Middle frontal gyrus (tissue), 1 donor: ENCODE measurements at regions not wholly inside any gene's neighbourhood (a gene's known extent, or its start where the extent isn't known, plus 50 kb on each side); places are given as distances from the start of the nearest gene placed in this dataset.
A peak's percentile ranks its signal among the peaks of the same experiment; 100 is the strongest.
"Not testable (repeated sequence)": the region's sequence is repeated elsewhere in the genome, so short reads cannot be mapped to it uniquely, and the experiment has no call there.

Source experiments
- DNase-seq: peaks from one replicate; pipeline ENCODE4 v3.0.0-alpha.2; 2015; ENCODE audit warnings: low spot score; ENCODE audit errors: extremely low spot score

GRCh38 chr12:41683023-41683422 lies 461.7 kb downstream of the GXYLT1 start:
- no peak for DNase-seq

GRCh38 chr12:41681898-41682297 lies 462.8 kb downstream of the GXYLT1 start:
- DNase-seq: no peak

GRCh38 chr12:41680155-41680554 lies 464.5 kb downstream of the GXYLT1 start:
- no peak for DNase-seq

GRCh38 chr12:41663598-41664265 lies 475.6 kb downstream of the PDZRN4 start:
- DNase-seq: no peak

GRCh38 chr12:41661141-41661765 lies 473.1 kb downstream of the PDZRN4 start:
- no peak for DNase-seq

- no peak for DNase-seq
Measured at GRCh38 chr12:41656454-41656853, 468.3 kb downstream of the PDZRN4 start.

- no peak for DNase-seq
Measured at GRCh38 chr12:41653386-41654326, 465.5 kb downstream of the PDZRN4 start.

- no peak for DNase-seq
Measured at GRCh38 chr12:41652981-41653380, 464.9 kb downstream of the PDZRN4 start.

- DNase-seq: no peak
Measured at GRCh38 chr12:41645624-41646023, 457.5 kb downstream of the PDZRN4 start.

GRCh38 chr12:41642808-41643207 lies 454.7 kb downstream of the PDZRN4 start:
- DNase-seq: not testable (repeated sequence)

GRCh38 chr12:41636653-41637052 lies 448.5 kb downstream of the PDZRN4 start:
- DNase-seq: no peak

- no peak for DNase-seq
Measured at GRCh38 chr12:41635626-41636364, 447.7 kb downstream of the PDZRN4 start.

GRCh38 chr12:41634091-41634490 lies 446.0 kb downstream of the PDZRN4 start:
- DNase-seq: no peak

GRCh38 chr12:41629611-41630010 lies 441.5 kb downstream of the PDZRN4 start:
- peak; percentile 58 for DNase-seq

- DNase-seq: no peak
Measured at GRCh38 chr12:41627476-41627875, 439.4 kb downstream of the PDZRN4 start.

- DNase-seq: no peak
Measured at GRCh38 chr12:41624571-41624970, 436.5 kb downstream of the PDZRN4 start.
